Astrocyte (in vitro differentiated cells and primary cell): ENCODE measurements at regions not wholly inside any gene's neighbourhood (a gene's known extent, or its start where the extent isn't known, plus 50 kb on each side); places are given as distances from the start of the nearest gene placed in this dataset.
"Not testable (repeated sequence)": the region's sequence is repeated elsewhere in the genome, so short reads cannot be mapped to it uniquely, and the experiment has no call there.

Experiments
- CTCF ChIP-seq: IDR thresholded peaks from 2 replicates; pipeline ENCODE4 v1.5.1; 2011; ENCODE audit warnings: low read depth, mild to moderate bottlenecking, inconsistent platforms, low read length, moderate library complexity; ENCODE audit not compliant: insufficient read depth
- EZH2 ChIP-seq: IDR thresholded peaks from 2 replicates; pipeline ENCODE4 v1.6.1; 2012; ENCODE audit warnings: mild to moderate bottlenecking, low read length, inconsistent platforms; ENCODE audit not compliant: insufficient read depth

DNA sequence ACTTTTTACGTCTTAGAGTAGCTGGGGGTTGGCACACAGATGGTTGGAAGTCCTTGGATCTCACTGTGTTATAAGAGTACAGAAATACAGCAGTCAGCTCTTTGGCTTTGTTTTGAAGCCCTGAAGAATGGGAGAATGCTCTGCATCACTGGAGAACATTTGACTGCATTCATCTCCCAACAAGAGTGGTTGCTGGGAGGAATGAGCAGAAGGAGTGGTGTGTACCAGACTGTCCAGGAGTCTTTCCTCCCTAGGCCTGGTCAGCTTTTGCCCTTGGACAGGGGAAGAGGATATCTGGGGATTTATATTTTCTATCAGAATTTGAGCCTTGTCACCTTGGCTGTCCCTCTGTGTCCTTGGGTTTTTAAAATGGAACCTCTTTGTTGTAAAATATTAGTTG lies 69.8 kb downstream of the SRGAP2 start:
- not testable (repeated sequence) for TF ChIP-seq CTCF, EZH2
